T-helper 2 cell treated with Interferon-gamma antibody and Interleukin-4, amounts not matched to agents 5 μg/mL and 100 μg/mL, for 36 hours (primary cell): ENCODE measurements at regions not wholly inside any gene's neighbourhood (a gene's known extent, or its start where the extent isn't known, plus 50 kb on each side); places are given as distances from the start of the nearest gene placed in this dataset.
A peak's percentile ranks its signal among the peaks of the same experiment; 100 is the strongest.

Source experiments
- DNase-seq: peaks from one replicate; pipeline ENCODE4 v3.0.0; 2021; ENCODE audit warnings: low spot score
- H3K27ac Mint-ChIP-seq: one replicate; pipeline ENCODE4 v1.8.0; 2021; ENCODE audit warnings: mild to moderate bottlenecking, mixed read lengths
- H3K27me3 Mint-ChIP-seq: one replicate; pipeline ENCODE4 v1.8.0; 2021; ENCODE audit warnings: low read depth, mixed read lengths
- H3K36me3 Mint-ChIP-seq: one replicate; pipeline ENCODE4 v1.8.0; 2021; ENCODE audit warnings: low read depth, mixed read lengths
- H3K4me1 Mint-ChIP-seq: one replicate; pipeline ENCODE4 v1.8.0; 2021; ENCODE audit warnings: low read depth, mixed read lengths
- H3K4me3 Mint-ChIP-seq: one replicate; pipeline ENCODE4 v1.8.0; 2022; ENCODE audit warnings: mild to moderate bottlenecking, moderate library complexity, mixed read lengths
- H3K9me3 Mint-ChIP-seq: one replicate; pipeline ENCODE4 v1.8.0; 2021; ENCODE audit warnings: mixed read lengths

GRCh38 chr4:26094076-26094475 is 180.1 kb downstream of the SMIM20 start:
- Mint-ChIP-seq H3K27me3 (no peaks in the 10 kb centered on the region), H3K9me3 (peaks cover 67% of the 10 kb centered on the region), H3K27ac (no peak overlapping the region), H3K36me3 (peaks cover 49% of the 10 kb centered on the region), H3K4me3 (no peak overlapping the region), H3K4me1 (peaks cover 26% of the 10 kb centered on the region)
- DNase-seq = peak; percentile 39

DNA sequence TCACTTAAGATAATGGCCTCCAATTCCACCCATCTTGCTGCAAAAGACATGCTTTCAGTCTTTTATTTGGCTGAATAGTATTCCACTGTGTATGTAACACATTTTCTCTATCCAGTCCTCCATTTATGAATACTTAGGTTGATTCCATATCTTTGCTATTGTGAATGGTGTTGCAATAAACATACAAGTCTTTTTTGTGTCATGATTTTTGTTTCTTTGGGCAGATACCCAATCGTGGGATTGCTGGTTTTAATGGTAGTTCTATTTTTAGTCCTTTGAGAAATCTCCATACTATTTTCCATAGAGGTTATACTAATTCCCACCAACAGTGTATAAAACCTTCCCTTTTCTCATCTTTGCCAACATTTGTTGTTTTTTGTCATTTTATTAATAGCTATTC is 180.9 kb downstream of the SMIM20 start:
- Mint-ChIP-seq H3K27me3 (no peaks in the 10 kb centered on the region), H3K9me3 (peaks cover 72% of the 10 kb centered on the region), H3K27ac (no peak overlapping the region), H3K4me3 (no peak overlapping the region), H3K36me3 (peaks cover 53% of the 10 kb centered on the region), H3K4me1 (peaks cover 20% of the 10 kb centered on the region)
- DNase-seq = no peak

- Mint-ChIP-seq H3K9me3 (peaks cover 63% of the 10 kb centered on the region), H3K4me1 (peaks cover 31% of the 10 kb centered on the region), H3K27ac (no peak overlapping the region), H3K36me3 (peaks cover 45% of the 10 kb centered on the region), H3K4me3 (no peak overlapping the region), H3K27me3 (no peaks in the 10 kb centered on the region)
- no peak for DNase-seq
These were observed 185.9 kb downstream of the SMIM20 start for GRCh38 chr4:26099967-26100366.

DNA sequence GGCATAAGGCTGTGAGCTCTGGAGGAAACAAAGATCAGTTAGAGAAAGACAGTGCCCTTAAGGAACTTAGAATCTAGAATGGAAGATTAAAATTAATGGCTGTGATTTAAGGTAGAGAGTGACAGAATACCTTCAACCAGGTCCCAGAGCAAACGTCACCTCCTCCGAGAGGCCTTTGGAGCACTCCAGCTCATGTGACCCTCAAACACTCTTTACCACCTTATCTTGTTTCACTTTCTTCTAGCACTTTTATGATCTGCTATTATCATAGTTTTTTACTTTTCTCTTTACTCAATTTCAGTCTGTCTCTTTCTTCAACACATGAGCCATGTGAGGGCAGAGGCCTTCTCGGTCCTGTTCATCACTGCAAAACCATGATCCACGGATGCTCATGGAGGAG is 187.0 kb downstream of the SMIM20 start:
- Mint-ChIP-seq H3K4me1 (peaks cover 37% of the 10 kb centered on the region), H3K27ac (no peak overlapping the region), H3K4me3 (no peak overlapping the region), H3K36me3 (peaks cover 53% of the 10 kb centered on the region), H3K27me3 (no peaks in the 10 kb centered on the region), H3K9me3 (peaks cover 61% of the 10 kb centered on the region)
- no peak for DNase-seq

DNA sequence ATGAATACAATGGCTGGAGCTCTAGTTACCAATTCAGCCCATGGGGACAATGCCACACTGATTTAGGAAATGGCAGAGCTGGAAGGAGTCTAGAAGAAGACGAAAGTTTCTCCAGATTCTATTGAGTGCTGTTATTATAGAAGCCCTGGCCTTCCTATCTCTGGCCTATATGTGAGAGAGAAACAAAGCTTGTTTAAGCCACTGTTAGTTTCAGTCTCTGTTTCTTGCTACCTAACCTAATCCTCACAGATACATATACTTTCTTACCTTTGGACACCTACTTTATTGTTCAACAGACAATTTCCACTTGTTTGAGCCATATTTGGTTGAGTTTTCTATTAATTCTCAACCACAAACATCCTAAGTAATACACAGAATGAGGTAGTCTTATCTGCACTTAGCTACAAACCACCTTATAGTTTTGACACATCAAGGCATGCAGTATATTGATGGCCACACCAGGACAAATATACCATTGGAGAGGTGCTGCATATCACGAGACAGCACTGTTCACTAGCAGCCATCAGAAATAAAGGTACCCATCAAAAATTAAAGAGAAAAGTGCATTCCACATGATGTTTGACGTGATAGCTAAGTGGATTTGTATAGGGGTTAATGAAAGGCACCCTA is 190.2 kb downstream of the SMIM20 start:
- peak overlapping the region; percentile 47 for H3K4me3 Mint-ChIP-seq
- H3K36me3 Mint-ChIP-seq = peaks cover 37% of the 10 kb centered on the region
- H3K9me3 Mint-ChIP-seq = peaks cover 41% of the 10 kb centered on the region
- peaks cover 54% of the 10 kb centered on the region for H3K4me1 Mint-ChIP-seq
- H3K27me3 Mint-ChIP-seq = no peaks in the 10 kb centered on the region
- no peak for DNase-seq
- H3K27ac Mint-ChIP-seq = peak overlapping the region; percentile 72

DNA sequence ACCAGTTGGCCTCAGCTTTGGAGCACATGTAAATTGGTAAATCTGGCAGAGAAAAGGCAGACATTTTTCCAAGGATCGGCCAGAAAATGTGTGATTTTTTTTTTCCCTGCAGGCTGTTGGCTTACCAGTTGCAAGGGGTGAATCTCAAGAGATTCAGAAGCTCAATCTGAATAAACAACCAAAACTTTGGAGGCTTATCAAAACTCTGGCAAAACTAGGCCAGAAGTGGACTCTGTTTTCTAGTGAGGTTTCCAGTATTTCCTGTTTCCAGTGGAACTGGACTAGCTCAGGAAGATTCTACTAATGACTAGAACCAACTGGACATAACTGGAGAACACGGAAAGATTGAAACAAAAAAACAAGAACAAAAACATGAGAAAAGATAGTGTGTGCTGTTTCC is 191.3 kb downstream of the SMIM20 start:
- Mint-ChIP-seq H3K36me3 (peaks cover 29% of the 10 kb centered on the region), H3K27ac (no peak overlapping the region), H3K4me1 (peaks cover 54% of the 10 kb centered on the region), H3K4me3 (no peak overlapping the region), H3K9me3 (peaks cover 31% of the 10 kb centered on the region), H3K27me3 (no peaks in the 10 kb centered on the region)
- DNase-seq = no peak

DNA sequence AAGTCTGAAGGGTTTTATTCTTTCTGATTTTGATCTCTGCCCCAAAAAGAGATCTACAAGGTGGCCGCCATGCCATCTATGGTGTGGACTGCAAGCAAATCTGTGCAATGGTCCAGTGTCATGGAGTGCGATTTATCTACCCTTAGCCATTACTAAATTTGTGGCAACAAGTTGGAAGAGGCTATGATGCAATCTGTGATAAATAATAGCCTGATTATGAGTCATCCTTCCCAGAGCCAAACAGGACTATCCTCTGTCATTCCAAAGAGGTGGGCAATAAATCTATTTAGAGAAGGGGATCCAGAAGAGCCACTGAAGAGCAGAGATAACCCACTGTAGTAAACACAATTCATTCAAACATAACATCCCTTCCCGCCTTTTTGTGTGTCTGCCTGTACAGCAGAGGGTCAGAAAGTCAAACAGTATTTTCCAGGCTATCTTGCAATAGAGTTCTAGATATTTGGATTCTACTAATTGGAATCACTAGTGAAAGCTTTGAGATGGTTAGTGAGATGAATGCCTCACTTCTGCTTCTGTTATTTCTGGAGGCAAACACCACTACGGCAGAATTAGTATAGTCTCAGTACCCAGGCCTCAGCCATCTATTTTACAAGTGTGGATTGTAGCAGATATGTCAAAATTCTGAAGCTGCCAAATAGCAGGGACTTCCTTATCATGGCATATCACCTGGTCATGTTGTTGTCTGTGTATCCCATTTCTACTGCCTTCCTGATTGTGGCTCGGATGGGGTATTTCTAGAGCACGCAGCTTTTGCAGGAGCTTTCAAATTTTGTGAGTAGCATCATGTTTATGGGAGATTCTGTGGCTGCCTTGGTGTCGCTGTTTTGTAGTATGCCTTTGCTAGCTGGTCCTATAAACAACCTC is 192.0 kb downstream of the SMIM20 start:
- Mint-ChIP-seq H3K9me3 (peaks cover 33% of the 10 kb centered on the region), H3K36me3 (peaks cover 23% of the 10 kb centered on the region), H3K4me3 (no peak overlapping the region), H3K27ac (no peak overlapping the region), H3K4me1 (peaks cover 50% of the 10 kb centered on the region), H3K27me3 (no peaks in the 10 kb centered on the region)
- DNase-seq = no peak

GRCh38 chr4:26106776-26107175 is 192.8 kb downstream of the SMIM20 start:
- peaks cover 28% of the 10 kb centered on the region for H3K36me3 Mint-ChIP-seq
- H3K27me3 Mint-ChIP-seq = no peaks in the 10 kb centered on the region

DNA sequence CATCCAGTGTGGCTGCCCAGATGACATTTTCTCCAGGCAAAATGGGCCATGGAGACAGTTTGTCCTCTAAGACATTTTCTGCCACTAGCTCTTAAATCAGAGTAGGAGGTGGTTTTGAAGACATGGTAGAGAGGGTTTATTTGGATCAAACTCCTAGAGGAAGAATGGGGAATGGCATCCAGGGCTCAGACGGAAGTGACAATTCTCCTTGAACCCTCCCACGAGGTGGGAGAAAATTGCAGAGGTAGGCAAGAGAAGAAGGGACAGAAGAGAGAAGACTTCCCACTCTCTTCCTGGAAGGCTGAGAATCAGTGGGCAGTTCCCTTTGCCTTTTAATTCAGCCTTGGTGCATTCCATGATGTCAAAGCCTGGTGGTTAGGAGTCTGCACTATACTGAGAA is 194.0 kb downstream of the SMIM20 start:
- no peak overlapping the region for H3K27ac Mint-ChIP-seq
- peaks cover 50% of the 10 kb centered on the region for H3K9me3 Mint-ChIP-seq
- peaks cover 38% of the 10 kb centered on the region for H3K36me3 Mint-ChIP-seq
- H3K4me1 Mint-ChIP-seq = peaks cover 44% of the 10 kb centered on the region
- no peak overlapping the region for H3K4me3 Mint-ChIP-seq
- no peak for DNase-seq
- no peaks in the 10 kb centered on the region for H3K27me3 Mint-ChIP-seq

More at GRCh38 chr4:26106776-26107175, 192.8 kb downstream of the SMIM20 start:
- Mint-ChIP-seq H3K9me3 (peaks cover 40% of the 10 kb centered on the region), H3K27ac (peak overlapping the region; percentile 1), H3K4me1 (peaks cover 48% of the 10 kb centered on the region), H3K4me3 (no peak overlapping the region)
- no peak for DNase-seq

DNA sequence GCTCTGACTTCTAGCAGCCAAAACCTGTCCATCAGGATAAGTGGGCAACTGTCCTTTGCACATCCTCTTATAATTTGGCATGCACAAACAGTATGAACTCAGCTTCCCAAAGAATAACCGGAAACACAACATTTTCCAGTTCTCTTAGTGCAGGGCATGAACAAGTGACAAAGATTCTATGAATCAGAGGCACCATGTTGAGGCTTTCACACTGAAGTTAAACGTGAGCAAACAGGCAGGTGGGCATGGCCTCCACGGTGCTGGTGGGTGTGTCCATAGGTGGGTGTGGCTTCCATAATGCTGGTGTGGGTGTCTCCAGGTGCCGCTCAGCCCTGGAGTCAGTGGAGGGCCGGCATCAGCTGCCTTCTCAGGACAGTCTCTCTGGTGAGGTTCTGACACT is 196.5 kb downstream of the SMIM20 start:
- peaks cover 23% of the 10 kb centered on the region for H3K4me1 Mint-ChIP-seq
- H3K9me3 Mint-ChIP-seq = peaks cover 50% of the 10 kb centered on the region
- H3K36me3 Mint-ChIP-seq = peaks cover 27% of the 10 kb centered on the region
- H3K4me3 Mint-ChIP-seq = no peak overlapping the region
- DNase-seq = no peak
- H3K27me3 Mint-ChIP-seq = no peaks in the 10 kb centered on the region
- no peak overlapping the region for H3K27ac Mint-ChIP-seq

GRCh38 chr4:26113339-26113940 is 199.4 kb downstream of the SMIM20 start:
- peaks cover 60% of the 10 kb centered on the region for H3K9me3 Mint-ChIP-seq
- H3K27me3 Mint-ChIP-seq = no peaks in the 10 kb centered on the region
- H3K36me3 Mint-ChIP-seq = peaks cover 28% of the 10 kb centered on the region
- H3K4me3 Mint-ChIP-seq = no peak overlapping the region
- no peak for DNase-seq
- peaks cover 5% of the 10 kb centered on the region for H3K4me1 Mint-ChIP-seq
- H3K27ac Mint-ChIP-seq = no peak overlapping the region

- Mint-ChIP-seq H3K4me1 (no peaks in the 10 kb centered on the region), H3K36me3 (peaks cover 30% of the 10 kb centered on the region), H3K4me3 (no peak overlapping the region), H3K27me3 (no peaks in the 10 kb centered on the region), H3K9me3 (peaks cover 72% of the 10 kb centered on the region), H3K27ac (no peak overlapping the region)
- DNase-seq = no peak
These were observed 202.0 kb downstream of the SMIM20 start for GRCh38 chr4:26116057-26116456.

GRCh38 chr4:26120098-26120825 is 200.6 kb upstream of the RBPJ start:
- peaks cover 16% of the 10 kb centered on the region for H3K36me3 Mint-ChIP-seq
- H3K4me3 Mint-ChIP-seq = no peak overlapping the region
- H3K9me3 Mint-ChIP-seq = peaks cover 50% of the 10 kb centered on the region
- no peak overlapping the region for H3K27ac Mint-ChIP-seq
- H3K4me1 Mint-ChIP-seq = no peaks in the 10 kb centered on the region
- H3K27me3 Mint-ChIP-seq = no peaks in the 10 kb centered on the region
- DNase-seq = no peak

GRCh38 chr4:26122690-26123089 is 198.1 kb upstream of the RBPJ start:
- DNase-seq = no peak
- H3K4me3 Mint-ChIP-seq = no peak overlapping the region
- H3K36me3 Mint-ChIP-seq = peaks cover 20% of the 10 kb centered on the region
- no peak overlapping the region for H3K27ac Mint-ChIP-seq
- H3K4me1 Mint-ChIP-seq = peaks cover 13% of the 10 kb centered on the region
- H3K27me3 Mint-ChIP-seq = no peaks in the 10 kb centered on the region
- peaks cover 44% of the 10 kb centered on the region for H3K9me3 Mint-ChIP-seq
